Loucy (cell line): ENCODE measurements at regions not wholly inside any gene's neighbourhood (a gene's known extent, or its start where the extent isn't known, plus 50 kb on each side); places are given as distances from the start of the nearest gene placed in this dataset.

Source experiments
- H2AFZ ChIP-seq: fragments of 200-600 bp; sonication (generic); 2 replicates; pipeline ENCODE4 v1.6.0; 2016; ENCODE audit warnings: antibody characterized with exemption, mild to moderate bottlenecking, low read length, moderate library complexity
- H3F3A ChIP-seq: fragments of 200-600 bp; 2 replicates; pipeline ENCODE4 v1.6.0; 2016; ENCODE audit warnings: antibody characterized with exemption, low read depth, mild to moderate bottlenecking
- H3K27me3 ChIP-seq: fragments of 200-600 bp; sonication (generic); 2 replicates; pipeline ENCODE4 v1.6.1; 2014; ENCODE audit warnings: low read length, mild to moderate bottlenecking; ENCODE audit not compliant: insufficient read depth, poor library complexity, severe bottlenecking
- H3K36me3 ChIP-seq: fragments of 200-600 bp; sonication (generic); 2 replicates; pipeline ENCODE4 v1.6.1; 2016; ENCODE audit warnings: low read length; ENCODE audit not compliant: insufficient read depth
- H3K4me1 ChIP-seq: fragments of 200-600 bp; sonication (generic); 2 replicates; pipeline ENCODE4 v1.5.1; 2014; ENCODE audit warnings: low read length, mild to moderate bottlenecking; ENCODE audit not compliant: insufficient read depth, poor library complexity, severe bottlenecking
- H3K4me2 ChIP-seq: fragments of 200-600 bp; sonication (generic); 2 replicates; pipeline ENCODE4 v1.6.0; 2014; ENCODE audit warnings: antibody characterized with exemption, low read length, low read depth, mild to moderate bottlenecking; ENCODE audit not compliant: poor library complexity, severe bottlenecking
- H3K4me3 ChIP-seq: fragments of 200-600 bp; sonication (generic); 2 replicates; pipeline ENCODE4 v1.5.1; 2014; ENCODE audit warnings: low read length, mild to moderate bottlenecking, mixed read lengths; ENCODE audit not compliant: poor library complexity, severe bottlenecking
- H3K79me2 ChIP-seq: fragments of 200-600 bp; sonication (generic); 2 replicates; pipeline ENCODE4 v1.6.1; 2014; ENCODE audit warnings: low read length; ENCODE audit not compliant: insufficient read depth
- H3K9ac ChIP-seq: fragments of 200-600 bp; sonication (generic); 2 replicates; pipeline ENCODE4 v1.6.0; 2014; ENCODE audit warnings: mild to moderate bottlenecking, low read depth, low read length, moderate library complexity; ENCODE audit not compliant: poor library complexity, severe bottlenecking
- H3K9me2 ChIP-seq: fragments of 200-600 bp; sonication (generic); replicated peaks from 2 replicates; pipeline ENCODE4 v1.6.1; 2016; ENCODE audit warnings: low read depth, low read length, mixed read lengths
- H3K9me3 ChIP-seq: fragments of 200-600 bp; sonication (generic); 2 replicates; pipeline ENCODE4 v1.6.1; 2014; ENCODE audit warnings: mild to moderate bottlenecking, antibody characterized with exemption, low read length, low read depth; ENCODE audit not compliant: insufficient read depth
- H4K20me1 ChIP-seq: fragments of 200-600 bp; sonication (generic); 2 replicates; pipeline ENCODE4 v1.6.0; 2014; ENCODE audit warnings: antibody characterized with exemption, low read length, mild to moderate bottlenecking; ENCODE audit not compliant: insufficient read depth, poor library complexity, severe bottlenecking
- EZH2phosphoT487 ChIP-seq: fragments of 200-600 bp; IDR thresholded peaks from 2 replicates; pipeline ENCODE4 v1.6.1; 2018; ENCODE audit warnings: antibody characterized with exemption, mild to moderate bottlenecking, moderate library complexity, borderline replicate concordance
- TF ChIP-seq, protein P1 (sequence below): fragments of 200-600 bp; sonication (generic); conservative IDR thresholded peaks from 2 replicates; pipeline ENCODE4 v1.5.1; 2014; ENCODE audit warnings: mild to moderate bottlenecking, antibody characterized with exemption, low read length

DNA sequence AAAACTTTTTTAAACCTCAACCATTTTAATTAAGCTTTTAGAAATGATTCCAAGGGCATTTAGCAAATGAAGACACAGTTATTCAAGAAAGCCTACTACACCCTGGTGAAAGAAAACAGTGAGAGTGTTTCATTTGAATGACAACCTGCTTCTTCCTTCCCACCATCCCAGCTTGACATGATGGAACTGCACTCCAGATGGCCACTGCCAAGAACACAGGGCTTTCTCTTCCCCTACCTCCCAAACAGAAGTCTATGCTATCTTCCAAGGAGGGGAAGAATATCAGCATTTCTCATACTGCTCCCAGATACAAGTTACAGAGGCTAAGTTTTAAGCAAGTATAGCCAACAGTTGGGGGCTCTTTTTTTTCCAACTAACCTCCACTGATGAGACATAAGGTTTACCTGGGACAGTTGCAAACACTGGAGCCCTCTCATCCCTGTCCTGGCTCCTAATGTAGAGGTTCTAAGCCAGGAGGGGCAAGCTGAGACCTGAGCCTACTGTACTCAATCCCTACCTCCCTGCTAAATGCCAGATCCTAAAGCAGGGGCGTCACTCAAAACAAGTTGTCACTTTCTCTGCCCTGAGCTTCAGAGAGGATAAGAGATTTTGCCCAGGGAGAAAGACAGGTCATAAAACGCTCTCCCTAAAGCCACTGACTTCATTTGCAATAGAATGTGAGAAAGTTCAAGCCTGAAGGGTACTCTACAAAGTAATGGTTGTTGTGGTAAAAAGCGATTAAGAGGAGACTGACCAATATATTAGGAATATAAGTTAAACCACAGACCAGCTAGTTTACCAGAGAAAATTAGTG is 88.5 kb upstream of the SLC27A6 start:
- H3K9ac ChIP-seq = no peak overlapping the region
- no peaks in the 10 kb centered on the region for H3K9me3 ChIP-seq
- H3K4me1 ChIP-seq = no peaks in the 10 kb centered on the region
- H4K20me1 ChIP-seq = no peaks in the 10 kb centered on the region
- no peaks in the 10 kb centered on the region for H3K36me3 ChIP-seq
- H3K4me2 ChIP-seq = no peak overlapping the region
- H3K4me3 ChIP-seq = no peak overlapping the region
- H3K79me2 ChIP-seq = no peaks in the 10 kb centered on the region
- no peak overlapping the region for H2AFZ ChIP-seq
- TF ChIP-seq, protein P1, sequence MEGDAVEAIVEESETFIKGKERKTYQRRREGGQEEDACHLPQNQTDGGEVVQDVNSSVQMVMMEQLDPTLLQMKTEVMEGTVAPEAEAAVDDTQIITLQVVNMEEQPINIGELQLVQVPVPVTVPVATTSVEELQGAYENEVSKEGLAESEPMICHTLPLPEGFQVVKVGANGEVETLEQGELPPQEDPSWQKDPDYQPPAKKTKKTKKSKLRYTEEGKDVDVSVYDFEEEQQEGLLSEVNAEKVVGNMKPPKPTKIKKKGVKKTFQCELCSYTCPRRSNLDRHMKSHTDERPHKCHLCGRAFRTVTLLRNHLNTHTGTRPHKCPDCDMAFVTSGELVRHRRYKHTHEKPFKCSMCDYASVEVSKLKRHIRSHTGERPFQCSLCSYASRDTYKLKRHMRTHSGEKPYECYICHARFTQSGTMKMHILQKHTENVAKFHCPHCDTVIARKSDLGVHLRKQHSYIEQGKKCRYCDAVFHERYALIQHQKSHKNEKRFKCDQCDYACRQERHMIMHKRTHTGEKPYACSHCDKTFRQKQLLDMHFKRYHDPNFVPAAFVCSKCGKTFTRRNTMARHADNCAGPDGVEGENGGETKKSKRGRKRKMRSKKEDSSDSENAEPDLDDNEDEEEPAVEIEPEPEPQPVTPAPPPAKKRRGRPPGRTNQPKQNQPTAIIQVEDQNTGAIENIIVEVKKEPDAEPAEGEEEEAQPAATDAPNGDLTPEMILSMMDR = no peak
- no peak for TF ChIP-seq EZH2phosphoT487
- no peaks in the 10 kb centered on the region for H3F3A ChIP-seq
- H3K27me3 ChIP-seq = no peaks in the 10 kb centered on the region
- H3K9me2 ChIP-seq = no peaks in the 10 kb centered on the region

DNA sequence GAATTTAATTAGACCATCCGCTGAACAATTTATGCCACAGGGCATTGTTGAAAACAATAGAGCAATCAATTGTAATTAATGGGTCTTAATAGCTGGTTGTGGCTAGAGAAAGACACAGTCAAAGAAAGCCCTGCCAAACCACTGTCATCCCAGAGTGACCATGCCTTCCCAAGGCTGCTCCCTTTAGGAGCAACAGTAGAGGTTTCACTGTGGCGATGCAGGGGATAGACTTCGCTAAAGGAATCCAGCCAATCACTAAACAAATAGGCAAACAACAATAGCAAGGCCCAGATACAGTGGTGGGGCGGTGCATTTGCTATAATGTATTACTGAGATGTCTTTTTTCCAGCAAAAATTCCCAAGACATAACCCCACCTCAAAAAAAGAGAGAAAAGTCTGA is 87.8 kb upstream of the SLC27A6 start:
- H3K36me3 ChIP-seq = no peaks in the 10 kb centered on the region
- no peaks in the 10 kb centered on the region for H3K27me3 ChIP-seq
- H3K4me2 ChIP-seq = no peak overlapping the region
- no peak overlapping the region for H3K4me3 ChIP-seq
- no peak for TF ChIP-seq EZH2phosphoT487
- TF ChIP-seq, protein P1 = no peak
- H3K9ac ChIP-seq = no peak overlapping the region
- H2AFZ ChIP-seq = no peak overlapping the region
- H3K79me2 ChIP-seq = no peaks in the 10 kb centered on the region
- H4K20me1 ChIP-seq = no peaks in the 10 kb centered on the region
- H3K4me1 ChIP-seq = no peaks in the 10 kb centered on the region
- H3F3A ChIP-seq = no peaks in the 10 kb centered on the region
- no peaks in the 10 kb centered on the region for H3K9me2 ChIP-seq
- no peaks in the 10 kb centered on the region for H3K9me3 ChIP-seq

DNA sequence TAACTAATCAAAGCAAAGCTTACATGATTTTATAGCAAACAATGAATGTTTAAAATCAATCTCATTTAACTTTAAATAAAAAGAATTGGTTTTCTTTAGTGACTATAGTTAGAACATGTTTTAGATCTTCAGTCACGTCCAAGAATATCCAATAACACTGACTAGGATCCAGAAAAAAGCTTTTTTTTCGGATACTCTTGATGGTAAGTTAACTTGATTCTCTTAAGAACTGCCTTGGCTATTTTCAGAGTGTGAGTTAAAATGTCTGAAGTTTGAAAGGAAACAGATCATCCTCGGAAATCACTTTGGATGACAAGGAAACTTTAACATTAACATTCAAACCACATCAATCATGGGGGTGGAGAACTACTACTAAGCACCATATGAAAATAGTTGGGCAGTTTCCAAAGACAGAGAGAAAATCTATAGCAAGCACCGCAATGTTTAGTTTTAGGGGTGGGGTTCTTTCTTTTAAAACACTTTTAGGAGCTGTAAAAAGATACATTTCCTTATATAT is 83.7 kb upstream of the SLC27A6 start:
- Histone ChIP-seq H3F3A (no peaks in the 10 kb centered on the region), H3K9me2 (no peaks in the 10 kb centered on the region), H3K4me3 (no peak overlapping the region), H3K9ac (no peak overlapping the region), H3K27me3 (no peaks in the 10 kb centered on the region), H3K9me3 (no peaks in the 10 kb centered on the region), H4K20me1 (no peaks in the 10 kb centered on the region), H3K36me3 (no peaks in the 10 kb centered on the region), H3K79me2 (no peaks in the 10 kb centered on the region), H2AFZ (no peak overlapping the region), H3K4me2 (no peak overlapping the region), H3K4me1 (no peaks in the 10 kb centered on the region)
- TF ChIP-seq, protein P1 = no peak
- no peak for TF ChIP-seq EZH2phosphoT487
